8988T (cell line): ENCODE measurements at regions not wholly inside any gene's neighbourhood (a gene's known extent, or its start where the extent isn't known, plus 50 kb on each side); places are given as distances from the start of the nearest gene placed in this dataset.

Experiments
- DNase-seq: peaks from one replicate; pipeline ENCODE4 v3.0.0; 2011

- DNase-seq: no peak
Observed at GRCh38 chr17:15177343-15177742, 87.8 kb downstream of the PMP22 start.

GRCh38 chr17:15175356-15175755, 89.8 kb downstream of the PMP22 start:
- no peak for DNase-seq

- DNase-seq: peak; percentile 26
Observed at GRCh38 chr17:15171167-15172047, 93.7 kb downstream of the PMP22 start.

- DNase-seq: no peak
Observed at GRCh38 chr17:15169676-15170075, 95.5 kb downstream of the PMP22 start.

- no peak for DNase-seq
Observed at GRCh38 chr17:15168379-15168778, 96.7 kb downstream of the PMP22 start.

GRCh38 chr17:15161395-15161794, 103.7 kb downstream of the PMP22 start:
- no peak for DNase-seq

GRCh38 chr17:15157051-15157450, 108.1 kb downstream of the PMP22 start:
- no peak for DNase-seq

- no peak for DNase-seq
Observed at GRCh38 chr17:15154618-15155017, 110.5 kb downstream of the PMP22 start.

- DNase-seq: no peak
Observed at GRCh38 chr17:15145621-15146020, 119.5 kb downstream of the PMP22 start.

- DNase-seq: no peak
Observed at GRCh38 chr17:15143524-15143923, 121.6 kb downstream of the PMP22 start.

GRCh38 chr17:15134363-15134762, 130.8 kb downstream of the PMP22 start:
- no peak for DNase-seq

GRCh38 chr17:15133826-15134225, 131.3 kb downstream of the PMP22 start:
- DNase-seq: no peak

- no peak for DNase-seq
Observed at GRCh38 chr17:15133143-15133542, 132.0 kb downstream of the PMP22 start.

GRCh38 chr17:15130426-15130825, 134.7 kb downstream of the PMP22 start:
- DNase-seq: no peak

GRCh38 chr17:15129986-15130385, 135.1 kb downstream of the PMP22 start:
- no peak for DNase-seq

GRCh38 chr17:15124746-15125145, 140.4 kb downstream of the PMP22 start:
- no peak for DNase-seq

- DNase-seq: no peak
Observed at GRCh38 chr17:15124264-15124595, 140.9 kb downstream of the PMP22 start.

- peak; percentile 23 for DNase-seq
Observed at GRCh38 chr17:15123593-15124263, 141.4 kb downstream of the PMP22 start.

- DNase-seq: no peak
Observed at GRCh38 chr17:15122857-15123256, 142.3 kb downstream of the PMP22 start.

GRCh38 chr17:15121426-15121825, 143.7 kb downstream of the PMP22 start:
- no peak for DNase-seq

- DNase-seq: no peak
Observed at GRCh38 chr17:15119968-15120367, 145.2 kb downstream of the PMP22 start.

- no peak for DNase-seq
Observed at GRCh38 chr17:15117239-15117638, 147.9 kb downstream of the PMP22 start.

GRCh38 chr17:15112846-15113617, 152.1 kb downstream of the PMP22 start:
- DNase-seq: no peak

GRCh38 chr17:15109608-15110007, 155.5 kb downstream of the PMP22 start:
- no peak for DNase-seq
